Esophagus squamous epithelium (tissue), 5 donors: ENCODE measurements at regions not wholly inside any gene's neighbourhood (a gene's known extent, or its start where the extent isn't known, plus 50 kb on each side); places are given as distances from the start of the nearest gene placed in this dataset.

Experiments
- DNase-seq: peaks from one replicate; lab custom pipeline; 2025; lab: John Stamatoyannopoulos, UW
- H3K27ac ChIP-seq, 4 donors: fragments of 200-600 bp; sonication (generic); one replicate each; pipeline ENCODE4 v1.5.1; 2016 to 2019; ENCODE audit warnings: mild to moderate bottlenecking in 1 of 4
- H3K27me3 ChIP-seq, 4 donors: fragments of 200-600 bp; sonication (generic); 1 replicate in 3 of 4; 2 replicates in 1 of 4; pipeline versions ENCODE4 v1.5.1 to v1.6.0; 2017 to 2021; ENCODE audit warnings: antibody characterized with exemption in 1 of 4
- H3K36me3 ChIP-seq, 3 donors: fragments of 200-600 bp; sonication (generic); one replicate each; pipeline ENCODE4 v1.5.1; 2016 to 2019
- H3K4me1 ChIP-seq, 3 donors: fragments of 200-600 bp; sonication (generic); one replicate each; pipeline ENCODE4 v1.5.1; 2017 to 2019
- H3K4me3 ChIP-seq, 4 donors: fragments of 200-600 bp; sonication (generic); 1 replicate in 3 of 4; 2 replicates in 1 of 4; pipeline ENCODE4 v1.5.1; 2016 to 2019; ENCODE audit warnings: mild to moderate bottlenecking in 2 of 4, moderate library complexity in 1 of 4
- H3K9me3 ChIP-seq, 3 donors: fragments of 200-600 bp; sonication (generic); one replicate each; pipeline ENCODE4 v1.5.1; 2016 to 2019
- CTCF ChIP-seq, 6 experiments: fragments of 450-650 bp in 4 of 6; fragments of 200-600 bp in 2 of 6; sonication (generic) in 2 of 6; IDR thresholded peaks; one replicate each; pipeline ENCODE4 v1.5.1; 2016 to 2019; ENCODE audit warnings: antibody characterized with exemption in 6 of 6, mild to moderate bottlenecking in 4 of 6, moderate library complexity in 4 of 6
- POLR2A ChIP-seq, 4 donors: fragments of 450-650 bp; IDR thresholded peaks; one replicate each; pipeline ENCODE4 v1.6.1; 2017; ENCODE audit warnings: antibody characterized with exemption in 4 of 4, mild to moderate bottlenecking in 4 of 4, moderate library complexity in 3 of 4
- WGBS, 2 donors: methylation state at CpG; one replicate each; pipeline ENCODE4 v1.1.5; 2018; 5-methylcytosine and 5-hydroxymethylcytosine counted together
- intact Hi-C: fragments of 100-400 bp; cut with DNase I; formaldehyde crosslinking; loops from one replicate; pipeline ENCODE4 v1.15.0; 2022
- donor health status: DM: yes; HTN: yes; CAD: no.

GRCh38 chr4:189206953-189207352, 733.7 kb upstream of the FRG1 start:
- no peaks in the 10 kb centered on the region for H3K36me3 ChIP-seq

DNA sequence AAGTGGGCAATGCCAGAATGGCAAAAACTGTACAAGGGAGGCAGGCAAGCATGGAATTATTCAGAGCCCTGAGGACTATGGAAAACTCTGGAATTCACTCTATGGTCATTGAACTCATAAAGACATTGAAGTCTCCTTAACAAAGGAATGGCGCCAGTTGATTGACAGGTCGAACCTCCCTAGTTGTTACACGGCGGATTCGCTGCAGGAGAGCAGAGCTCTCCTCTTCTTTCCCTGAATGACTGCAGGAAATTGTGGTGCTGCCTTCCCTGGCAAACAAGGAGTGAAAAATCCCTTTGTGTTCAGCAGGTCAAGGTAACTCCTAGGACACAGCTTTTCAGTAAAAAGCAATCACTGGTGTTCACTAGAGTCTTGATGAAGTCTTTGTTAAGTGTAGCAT, 732.8 kb upstream of the FRG1 start:
- DNase-seq, result no peak
- intact Hi-C loops, result no loop called here
- Histone ChIP-seq H3K4me3 (no peak overlapping the region), H3K27me3 (peaks cover 0 to 7% (median 0%) of the 10 kb centered on the region in 4 donors), H3K4me1 (peaks cover 0 to 6% (median 3%) of the 10 kb centered on the region in 3 donors), H3K36me3 (no peaks in the 10 kb centered on the region), H3K9me3 (no peaks in the 10 kb centered on the region), H3K27ac (no peak overlapping the region)
- no peak for TF ChIP-seq POLR2A (IDR thresholded peaks at IDR 0.05)
- no peak for TF ChIP-seq CTCF (IDR thresholded peaks at IDR 0.05)
- 75 to 80% methylated on average over 4 to 5 of the region's 5 CpGs for WGBS, 2 donors

More at GRCh38 chr4:189206953-189207352, 733.7 kb upstream of the FRG1 start:
- no peak for DNase-seq
- Histone ChIP-seq H3K27ac (no peak overlapping the region), H3K9me3 (no peaks in the 10 kb centered on the region), H3K4me1 (peaks cover 0 to 15% (median 7%) of the 10 kb centered on the region in 3 donors), H3K4me3 (no peak overlapping the region), H3K27me3 (peaks cover 0 to 7% (median 0%) of the 10 kb centered on the region in 4 donors)
- WGBS, 2 donors, result 59 to 68% methylated on average over 10 of the region's 10 CpGs
- intact Hi-C loops, result no loop called here
- TF ChIP-seq POLR2A (IDR thresholded peaks at IDR 0.05) (no peak), CTCF (IDR thresholded peaks at IDR 0.05) (no peak)

GRCh38 chr4:189215574-189215973, 725.1 kb upstream of the FRG1 start:
- Histone ChIP-seq H3K9me3 (no peaks in the 10 kb centered on the region), H3K4me1 (no peaks in the 10 kb centered on the region), H3K36me3 (no peaks in the 10 kb centered on the region), H3K27ac (no peak overlapping the region), H3K4me3 (no peak overlapping the region), H3K27me3 (no peaks in the 10 kb centered on the region)
- TF ChIP-seq CTCF (IDR thresholded peaks at IDR 0.05), result no peak
- no peak for TF ChIP-seq POLR2A (IDR thresholded peaks at IDR 0.05)
- WGBS, 2 donors, result 58 to 63% methylated on average over 3 of the region's 3 CpGs
- intact Hi-C loops, result no loop called here
- no peak for DNase-seq

GRCh38 chr4:189221691-189222090, 719.0 kb upstream of the FRG1 start:
- intact Hi-C loops, result no loop called here
- DNase-seq, result no peak
- no peak overlapping the region for H3K4me3 ChIP-seq
- no peaks in the 10 kb centered on the region for H3K27me3 ChIP-seq
- H3K9me3 ChIP-seq, result no peaks in the 10 kb centered on the region
- H3K27ac ChIP-seq, result no peak overlapping the region
- no peaks in the 10 kb centered on the region for H3K4me1 ChIP-seq
- no peak for TF ChIP-seq CTCF (IDR thresholded peaks at IDR 0.05)
- TF ChIP-seq POLR2A (IDR thresholded peaks at IDR 0.05), result no peak
- H3K36me3 ChIP-seq, result no peaks in the 10 kb centered on the region
- WGBS, 2 donors, result 62 to 67% methylated on average over 4 of the region's 4 CpGs

GRCh38 chr4:189228726-189229125, 711.9 kb upstream of the FRG1 start:
- TF ChIP-seq CTCF (IDR thresholded peaks at IDR 0.05) (no peak), POLR2A (IDR thresholded peaks at IDR 0.05) (no peak)
- Histone ChIP-seq H3K9me3 (no peaks in the 10 kb centered on the region), H3K4me3 (no peak overlapping the region), H3K36me3 (no peaks in the 10 kb centered on the region), H3K27me3 (no peaks in the 10 kb centered on the region), H3K27ac (no peak overlapping the region), H3K4me1 (peaks cover 0 to 17% (median 0%) of the 10 kb centered on the region in 3 donors)
- intact Hi-C loops, result no loop called here
- WGBS, 2 donors, result 34 to 41% methylated on average over 1 of the region's 1 CpG
- no peak for DNase-seq
